Naive thymus-derived CD4-positive, alpha-beta T cell (primary cell): ENCODE measurements at regions not wholly inside any gene's neighbourhood (a gene's known extent, or its start where the extent isn't known, plus 50 kb on each side); places are given as distances from the start of the nearest gene placed in this dataset.
A peak's percentile ranks its signal among the peaks of the same experiment; 100 is the strongest.

ENCODE experiments used
- ATAC-seq: fragments of 150-1000 bp; cut with Tn5 transposase; 2 replicates; pipeline ENCODE4 v1.10.0; 2021; ENCODE audit warnings: mild to moderate bottlenecking, moderate library complexity
- CTCF ChIA-PET: fragments of 350-600 bp; sonication (Branson Sonifier 250); formaldehyde crosslinking; loops from one replicate; lab custom pipeline; 2021; ENCODE audit warnings: antibody characterized with exemption; lab: Charles Lee
- POLR2A ChIA-PET: fragments of 350-600 bp; sonication (Branson Sonifier 250); formaldehyde crosslinking; loops from one replicate; lab custom pipeline; 2021; ENCODE audit warnings: antibody characterized with exemption, inconsistent platforms; lab: Charles Lee
- DNase-seq, 9 donors: peaks; one replicate each; pipeline versions ENCODE4 v3.0.0 to v3.0.0-alpha.2; 2020 to 2022; ENCODE audit warnings: mixed read lengths in 1 of 9
- H3K27ac ChIP-seq: one replicate; pipeline ENCODE4 v1.7.0; 2013; ENCODE audit warnings: mild to moderate bottlenecking, low read depth, low read length, moderate library complexity
- H3K27me3 ChIP-seq, 2 donors: one replicate each; pipeline ENCODE4 v1.7.0; 2013; ENCODE audit warnings: low read length in 2 of 2, mild to moderate bottlenecking in 2 of 2, moderate library complexity in 2 of 2; ENCODE audit not compliant: control insufficient read depth in 2 of 2, insufficient read depth in 2 of 2
- H3K36me3 ChIP-seq, 3 experiments: 1 replicate in 2 of 3; 2 replicates in 1 of 3; pipeline ENCODE4 v1.7.0; 2013; ENCODE audit warnings: low read length in 3 of 3, mild to moderate bottlenecking in 3 of 3, moderate library complexity in 1 of 3; ENCODE audit not compliant: insufficient read depth in 3 of 3, control insufficient read depth in 2 of 3
- H3K4me1 ChIP-seq, 2 donors: one replicate each; pipeline ENCODE4 v1.7.0; 2013; ENCODE audit warnings: low read length in 2 of 2, mild to moderate bottlenecking in 2 of 2, moderate library complexity in 1 of 2; ENCODE audit not compliant: control insufficient read depth in 2 of 2, insufficient read depth in 2 of 2
- H3K4me3 ChIP-seq: 2 replicates; pipeline ENCODE4 v1.7.0; 2013; ENCODE audit warnings: mild to moderate bottlenecking, low read length
- H3K9me3 ChIP-seq, 3 experiments: 1 replicate in 2 of 3; 2 replicates in 1 of 3; pipeline ENCODE4 v1.7.0; 2013; ENCODE audit warnings: low read length in 3 of 3; ENCODE audit not compliant: control insufficient read depth in 2 of 3
- H3K27ac Mint-ChIP-seq, 9 donors: one replicate each; pipeline ENCODE4 v1.8.0; 2020 to 2022; ENCODE audit warnings: mixed read lengths in 9 of 9, mild to moderate bottlenecking in 8 of 9, moderate library complexity in 5 of 9, inconsistent platforms in 2 of 9
- H3K27me3 Mint-ChIP-seq, 5 donors: one replicate each; pipeline ENCODE4 v1.8.0; 2021 to 2022; ENCODE audit warnings: mixed read lengths in 5 of 5, mild to moderate bottlenecking in 1 of 5
- H3K36me3 Mint-ChIP-seq, 5 donors: one replicate each; pipeline ENCODE4 v1.8.0; 2020 to 2022; ENCODE audit warnings: mixed read lengths in 5 of 5, mild to moderate bottlenecking in 3 of 5, inconsistent platforms in 1 of 5
- H3K4me1 Mint-ChIP-seq, 7 donors: one replicate each; pipeline ENCODE4 v1.8.0; 2020 to 2022; ENCODE audit warnings: mixed read lengths in 7 of 7, mild to moderate bottlenecking in 3 of 7, inconsistent platforms in 1 of 7
- H3K4me3 Mint-ChIP-seq, 10 donors: one replicate each; pipeline ENCODE4 v1.8.0; 2020 to 2022; ENCODE audit warnings: mild to moderate bottlenecking in 10 of 10, mixed read lengths in 10 of 10, moderate library complexity in 6 of 10, inconsistent platforms in 2 of 10
- H3K9me3 Mint-ChIP-seq, 11 donors: one replicate each; pipeline ENCODE4 v1.8.0; 2020 to 2022; ENCODE audit warnings: mixed read lengths in 11 of 11, mild to moderate bottlenecking in 4 of 11, inconsistent platforms in 1 of 11, moderate library complexity in 1 of 11
- intact Hi-C, 2 donors: fragments of 100-400 bp; cut with micrococcal nuclease; formaldehyde crosslinking; loops; one replicate each; pipeline ENCODE4 v1.15.1; 2023

- CTCF ChIA-PET = interaction anchor here (0.7 to 5.7 kb wide), 8 partner anchors 31 to 136 kb away, joined by 3 to 70 read pairs (median 4); a partner anchor contains a TSS
- Mint-ChIP-seq H3K27ac (peak overlapping the region; percentile 95 to 99 (median 98)), H3K27me3 (peaks cover 0 to 32% (median 0%) of the 10 kb centered on the region in 5 donors), H3K4me1 (peaks cover 17 to 62% (median 39%) of the 10 kb centered on the region in 7 donors), H3K9me3 (peaks cover 0 to 36% (median 0%) of the 10 kb centered on the region in 11 donors), H3K4me3 (peak overlapping the region; percentile 96 to 100 (median 98)), H3K36me3 (peaks cover 0 to 12% (median 4%) of the 10 kb centered on the region in 5 donors)
- no peaks in the 10 kb centered on the region for H3K9me3 ChIP-seq
- POLR2A ChIA-PET = interaction anchor here (0.6 to 20.9 kb wide), 65 partner anchors 10 to 1739 kb away, joined by 3 to 2611 read pairs (median 12); partner anchors contain the start of genes HFE, HMGN4 and RIPOR2
- intact Hi-C loops = loop anchor here (1.0 to 10.0 kb wide), 29 partner anchors 14 to 1977 kb away; a partner anchor contains a TSS
- H3K36me3 ChIP-seq = no peaks in the 10 kb centered on the region
- H3K27ac ChIP-seq = peak overlapping the region; percentile 92
- no peaks in the 10 kb centered on the region for H3K27me3 ChIP-seq
- H3K4me1 ChIP-seq = peaks cover 23% of the 10 kb centered on the region in 2 donors
- ATAC-seq (peak; percentile 82), DNase-seq (peak; percentile 51 to 97 (median 94))
- peak overlapping the region; percentile 82 for H3K4me3 ChIP-seq
Measured at GRCh38 chr6:26157251-26158075, 70.2 kb downstream of the HFE start.

- peak; percentile 4 for ATAC-seq
- Mint-ChIP-seq H3K36me3 (peaks cover 0 to 12% (median 4%) of the 10 kb centered on the region in 5 donors), H3K9me3 (peaks cover 0 to 36% (median 0%) of the 10 kb centered on the region in 11 donors), H3K27me3 (peaks cover 0 to 32% (median 0%) of the 10 kb centered on the region in 5 donors), H3K4me1 (peaks cover 17 to 62% (median 43%) of the 10 kb centered on the region in 7 donors), H3K27ac (peak overlapping the region; percentile 95 to 99 (median 98)), H3K4me3 (peak overlapping the region; percentile 96 to 100 (median 98))
- Histone ChIP-seq H3K9me3 (no peaks in the 10 kb centered on the region), H3K27ac (peak overlapping the region; percentile 74), H3K36me3 (no peaks in the 10 kb centered on the region), H3K27me3 (no peaks in the 10 kb centered on the region), H3K4me3 (peak overlapping the region; percentile 62), H3K4me1 (peaks cover 23% of the 10 kb centered on the region in 2 donors)
- ChIA-PET CTCF (interaction anchor here (0.5 to 5.7 kb wide), 16 partner anchors 13 to 117 kb away, joined by 3 to 70 read pairs (median 4); a partner anchor contains a TSS), POLR2A (interaction anchor here (0.6 to 20.9 kb wide), 55 partner anchors 12 to 1739 kb away, joined by 3 to 2611 read pairs (median 17); partner anchors contain the start of genes HFE, HMGN4 and RIPOR2)
- DNase-seq = peak in 2 of 9 donors; percentile 64 to 85
- intact Hi-C loops = loop anchor here (1.0 to 10.0 kb wide), 20 partner anchors 13 to 1977 kb away; a partner anchor contains a TSS
Measured at GRCh38 chr6:26158076-26158580, 70.9 kb downstream of the HFE start.

- Histone ChIP-seq H3K27me3 (no peaks in the 10 kb centered on the region), H3K9me3 (no peaks in the 10 kb centered on the region), H3K36me3 (peaks cover 0 to 6% (median 0%) of the 10 kb centered on the region in 3 experiments), H3K27ac (peak overlapping the region; percentile 74), H3K4me1 (peaks cover 23 to 29% of the 10 kb centered on the region in 2 donors), H3K4me3 (peak overlapping the region; percentile 62)
- peak overlapping the region; percentile 96 to 100 (median 98) for H3K4me3 Mint-ChIP-seq
- H3K36me3 Mint-ChIP-seq = peaks cover 0 to 12% (median 6%) of the 10 kb centered on the region in 5 donors
- ChIA-PET POLR2A (interaction anchor here (0.6 to 20.9 kb wide), 50 partner anchors 11 to 1735 kb away, joined by 3 to 2611 read pairs (median 20); partner anchors contain the start of genes BTN3A3, HFE and HMGN4), CTCF (interaction anchor here (0.5 to 5.7 kb wide), 19 partner anchors 10 to 116 kb away, joined by 3 to 70 read pairs (median 4); a partner anchor contains a TSS)
- peaks cover 0 to 32% (median 0%) of the 10 kb centered on the region in 5 donors for H3K27me3 Mint-ChIP-seq
- peak overlapping the region; percentile 95 to 99 (median 98) for H3K27ac Mint-ChIP-seq
- H3K9me3 Mint-ChIP-seq = peaks cover 0 to 36% (median 0%) of the 10 kb centered on the region in 11 donors
- ATAC-seq (peak; percentile 27), DNase-seq (peak; percentile 29 to 84 (median 76))
- H3K4me1 Mint-ChIP-seq = peaks cover 19 to 64% (median 50%) of the 10 kb centered on the region in 7 donors
- intact Hi-C loops = loop anchor here (1.0 to 10.0 kb wide), 20 partner anchors 13 to 1976 kb away; a partner anchor contains a TSS
Measured at GRCh38 chr6:26158581-26159356, 71.5 kb downstream of the HFE start.

GRCh38 chr6:26159357-26160273 lies 72.4 kb downstream of the HFE start:
- peaks cover 0 to 12% (median 11%) of the 10 kb centered on the region in 5 donors for H3K36me3 Mint-ChIP-seq
- POLR2A ChIA-PET = interaction anchor here (0.6 to 20.9 kb wide), 51 partner anchors 10 to 1734 kb away, joined by 3 to 2611 read pairs (median 17); partner anchors contain the start of genes BTN3A3, HFE, HMGN4 and ZNF184
- ATAC-seq = no peak
- H3K9me3 Mint-ChIP-seq = peaks cover 0 to 36% (median 0%) of the 10 kb centered on the region in 11 donors
- Histone ChIP-seq H3K36me3 (peaks cover 0 to 10% (median 0%) of the 10 kb centered on the region in 3 experiments), H3K27me3 (no peaks in the 10 kb centered on the region), H3K27ac (peak overlapping the region; percentile 74), H3K9me3 (no peaks in the 10 kb centered on the region), H3K4me3 (peak overlapping the region; percentile 62), H3K4me1 (peaks cover 23 to 34% of the 10 kb centered on the region in 2 donors)
- peak in 4 of 9 donors; percentile 37 to 45 (median 42) for DNase-seq
- peak overlapping the region; percentile 96 to 100 (median 98) for H3K4me3 Mint-ChIP-seq
- H3K4me1 Mint-ChIP-seq = peaks cover 25 to 69% (median 55%) of the 10 kb centered on the region in 7 donors
- peaks cover 0 to 32% (median 0%) of the 10 kb centered on the region in 5 donors for H3K27me3 Mint-ChIP-seq
- peak overlapping the region; percentile 95 to 99 (median 98) for H3K27ac Mint-ChIP-seq
- CTCF ChIA-PET = interaction anchor here (0.5 to 5.7 kb wide), 11 partner anchors 9 to 116 kb away, joined by 3 to 70 read pairs (median 6); a partner anchor contains a TSS
- intact Hi-C loops = loop anchor here in 1 of 2 donors (2.0 to 10.0 kb wide), 4 partner anchors 113 to 1975 kb away; a partner anchor contains a TSS

- DNase-seq (no peak), ATAC-seq (no peak)
- H3K9me3 ChIP-seq = no peaks in the 10 kb centered on the region
- peak overlapping the region; percentile 8 to 100 (median 52) for H3K4me3 Mint-ChIP-seq
- ChIA-PET CTCF (interaction anchor here (0.7 kb wide), 1 partner anchor 180 kb away, joined by 3 read pairs; no protein-coding TSS in a partner anchor), POLR2A (interaction anchor here (0.6 to 20.9 kb wide), 14 partner anchors 8 to 1676 kb away, joined by 3 to 2611 read pairs (median 92); a partner anchor contains a TSS)
- intact Hi-C loops = no loop called here
- H3K9me3 Mint-ChIP-seq = peaks cover 0 to 29% (median 0%) of the 10 kb centered on the region in 11 donors
- peaks cover 14 to 45% of the 10 kb centered on the region in 2 donors for H3K4me1 ChIP-seq
- peaks cover 0 to 21% (median 11%) of the 10 kb centered on the region in 5 donors for H3K36me3 Mint-ChIP-seq
- H3K27me3 ChIP-seq = no peaks in the 10 kb centered on the region
- H3K27me3 Mint-ChIP-seq = peaks cover 0 to 27% (median 0%) of the 10 kb centered on the region in 5 donors
- H3K4me1 Mint-ChIP-seq = peaks cover 32 to 71% (median 62%) of the 10 kb centered on the region in 7 donors
- no peak overlapping the region for H3K27ac ChIP-seq
- H3K4me3 ChIP-seq = no peak overlapping the region
- H3K36me3 ChIP-seq = peaks cover 0 to 10% (median 0%) of the 10 kb centered on the region in 3 experiments
- H3K27ac Mint-ChIP-seq = peak overlapping the region in 7 of 9 donors; percentile 20 to 99 (median 38)
Measured at GRCh38 chr6:26161322-26161721, 74.1 kb downstream of the HFE start.
